Peyer's patch (tissue), 4 donors: ENCODE measurements at regions not wholly inside any gene's neighbourhood (a gene's known extent, or its start where the extent isn't known, plus 50 kb on each side); places are given as distances from the start of the nearest gene placed in this dataset.

Source experiments
- POLR2A ChIP-seq, 2 donors: fragments of 450-650 bp; IDR thresholded peaks; one replicate each; pipeline ENCODE4 v1.5.1; 2017; ENCODE audit warnings: antibody characterized with exemption in 2 of 2, mild to moderate bottlenecking in 2 of 2, moderate library complexity in 2 of 2
- TF ChIP-seq, protein P1 (sequence below), 6 experiments: fragments of 450-650 bp in 4 of 6; fragments of 200-600 bp in 2 of 6; sonication (generic) in 1 of 6; IDR thresholded peaks; one replicate each; pipeline ENCODE4 v1.5.1; 2017 to 2019; ENCODE audit warnings: antibody characterized with exemption in 6 of 6, mild to moderate bottlenecking in 3 of 6, moderate library complexity in 1 of 6

DNA sequence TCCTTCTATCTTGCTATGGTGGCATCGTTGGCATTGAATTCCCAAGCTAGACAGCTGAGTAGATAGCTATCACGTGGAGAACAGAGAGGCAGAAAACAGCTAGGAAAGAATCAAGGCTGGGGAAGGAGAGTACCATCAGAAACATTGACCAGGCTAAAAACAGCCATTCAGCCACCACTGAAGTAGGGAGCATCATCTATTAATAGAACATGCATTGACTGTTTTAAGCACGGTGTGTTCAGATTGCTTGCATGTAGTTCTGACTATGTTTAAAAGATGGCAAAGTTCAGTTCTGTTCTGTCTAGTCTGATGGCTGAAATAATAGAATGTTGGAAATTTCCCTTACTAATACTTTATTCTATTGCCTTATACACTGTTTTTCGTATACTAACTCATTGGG lies 413.0 kb downstream of the GABRB3 start:
- TF ChIP-seq, protein P1, sequence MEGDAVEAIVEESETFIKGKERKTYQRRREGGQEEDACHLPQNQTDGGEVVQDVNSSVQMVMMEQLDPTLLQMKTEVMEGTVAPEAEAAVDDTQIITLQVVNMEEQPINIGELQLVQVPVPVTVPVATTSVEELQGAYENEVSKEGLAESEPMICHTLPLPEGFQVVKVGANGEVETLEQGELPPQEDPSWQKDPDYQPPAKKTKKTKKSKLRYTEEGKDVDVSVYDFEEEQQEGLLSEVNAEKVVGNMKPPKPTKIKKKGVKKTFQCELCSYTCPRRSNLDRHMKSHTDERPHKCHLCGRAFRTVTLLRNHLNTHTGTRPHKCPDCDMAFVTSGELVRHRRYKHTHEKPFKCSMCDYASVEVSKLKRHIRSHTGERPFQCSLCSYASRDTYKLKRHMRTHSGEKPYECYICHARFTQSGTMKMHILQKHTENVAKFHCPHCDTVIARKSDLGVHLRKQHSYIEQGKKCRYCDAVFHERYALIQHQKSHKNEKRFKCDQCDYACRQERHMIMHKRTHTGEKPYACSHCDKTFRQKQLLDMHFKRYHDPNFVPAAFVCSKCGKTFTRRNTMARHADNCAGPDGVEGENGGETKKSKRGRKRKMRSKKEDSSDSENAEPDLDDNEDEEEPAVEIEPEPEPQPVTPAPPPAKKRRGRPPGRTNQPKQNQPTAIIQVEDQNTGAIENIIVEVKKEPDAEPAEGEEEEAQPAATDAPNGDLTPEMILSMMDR (IDR thresholded peaks at IDR 0.05), result no peak
- TF ChIP-seq POLR2A (IDR thresholded peaks at IDR 0.05), result no peak
